MCF 10A (cell line): ENCODE measurements at regions not wholly inside any gene's neighbourhood (a gene's known extent, or its start where the extent isn't known, plus 50 kb on each side); places are given as distances from the start of the nearest gene placed in this dataset.

Experiments used
- BruUV-seq: library from RNA; stranded (reverse); fragments of 400-500 nt; replicated peaks from 2 replicates; lab custom pipeline; 2021; lab: Mats Ljungman, UMichigan
- CTCF ChIA-PET: fragments of 300-600 bp; sonication (Branson Sonifier 250); formaldehyde crosslinking; extraction: SDS; loops from one replicate; lab custom pipeline; 2021; ENCODE audit warnings: antibody characterized with exemption, inconsistent platforms; lab: Yijun Ruan, JAX
- POLR2A ChIA-PET: fragments of 300-600, 350-650 bp; sonication (Branson Sonifier 250); formaldehyde crosslinking; extraction: SDS; loops from one replicate; lab custom pipeline; 2020; ENCODE audit warnings: antibody characterized with exemption, inconsistent platforms; lab: Yijun Ruan, JAX
- DNase-seq: peaks from one replicate; pipeline ENCODE4 v3.0.0-alpha.2; 2018; ENCODE audit not compliant: unreplicated experiment
- H3K27ac Mint-ChIP-seq: one replicate; pipeline ENCODE4 v1.8.0; 2022; ENCODE audit warnings: mild to moderate bottlenecking, low read depth, mixed read lengths; ENCODE audit not compliant: unreplicated experiment
- H3K27me3 Mint-ChIP-seq: one replicate; pipeline ENCODE4 v1.8.0; 2022; ENCODE audit warnings: mixed read lengths; ENCODE audit not compliant: insufficient read depth, unreplicated experiment
- H3K36me3 Mint-ChIP-seq: one replicate; pipeline ENCODE4 v1.8.0; 2022; ENCODE audit warnings: mild to moderate bottlenecking, moderate library complexity, mixed read lengths; ENCODE audit not compliant: insufficient read depth, unreplicated experiment
- H3K4me1 Mint-ChIP-seq: one replicate; pipeline ENCODE4 v1.8.0; 2022; ENCODE audit warnings: mixed read lengths; ENCODE audit not compliant: insufficient read depth, unreplicated experiment
- H3K4me3 Mint-ChIP-seq: one replicate; pipeline ENCODE4 v1.8.0; 2022; ENCODE audit warnings: mild to moderate bottlenecking, moderate library complexity, mixed read lengths; ENCODE audit not compliant: unreplicated experiment
- H3K9me3 Mint-ChIP-seq: one replicate; pipeline ENCODE4 v1.8.0; 2022; ENCODE audit warnings: mixed read lengths; ENCODE audit not compliant: unreplicated experiment
- intact Hi-C: fragments of 100-400 bp; cut with micrococcal nuclease; formaldehyde crosslinking; loops from 2 replicates; pipeline ENCODE4 v1.14.1; 2022
- TF ChIP-seq, protein P1 (sequence below): fragments of 200-600 bp; IDR thresholded peaks from one replicate; pipeline ENCODE4 v1.8.0; 2022; ENCODE audit warnings: antibody characterized with exemption, mild to moderate bottlenecking; ENCODE audit not compliant: unreplicated experiment

DNA sequence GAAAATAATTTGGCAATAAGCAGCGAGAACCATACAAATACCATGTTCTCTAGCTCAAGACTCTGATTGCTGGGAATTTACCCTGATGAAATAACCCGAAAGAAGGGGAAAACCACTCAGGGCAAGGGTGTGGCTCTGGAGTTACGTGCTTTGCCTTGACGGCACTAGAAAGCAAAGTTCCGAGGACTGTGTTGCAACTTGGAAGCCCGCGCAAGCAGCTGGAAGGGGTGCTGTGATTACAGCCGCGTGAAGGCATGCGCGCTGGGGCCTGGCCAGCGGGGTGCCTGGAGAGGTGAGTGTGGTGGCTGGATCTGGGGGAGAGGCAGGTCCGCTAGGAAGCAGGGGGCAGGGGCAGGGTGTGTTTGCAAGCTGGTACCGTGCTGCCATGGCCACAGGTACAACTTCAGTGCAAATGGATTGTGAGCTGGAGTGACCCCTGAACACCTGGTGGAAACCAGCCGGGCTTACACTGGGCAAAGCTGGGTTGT, 52.6 kb upstream of the CNOT6 start:
- H3K4me1 Mint-ChIP-seq = peaks cover 15% of the 10 kb centered on the region
- ChIA-PET POLR2A (interaction anchor here (0.7 to 3.0 kb wide), 18 partner anchors 8 to 270 kb away, joined by 3 to 16 read pairs (median 3); partner anchors contain the start of genes CNOT6 and GFPT2), CTCF (interaction anchor here (0.6 to 2.6 kb wide), 7 partner anchors 11 to 277 kb away, joined by 3 to 10 read pairs (median 4); no protein-coding TSS in a partner anchor)
- no peaks in the 10 kb centered on the region for H3K36me3 Mint-ChIP-seq
- H3K27ac Mint-ChIP-seq = peak overlapping the region; percentile 88
- peak; percentile 100 for DNase-seq
- TF ChIP-seq, protein P1, sequence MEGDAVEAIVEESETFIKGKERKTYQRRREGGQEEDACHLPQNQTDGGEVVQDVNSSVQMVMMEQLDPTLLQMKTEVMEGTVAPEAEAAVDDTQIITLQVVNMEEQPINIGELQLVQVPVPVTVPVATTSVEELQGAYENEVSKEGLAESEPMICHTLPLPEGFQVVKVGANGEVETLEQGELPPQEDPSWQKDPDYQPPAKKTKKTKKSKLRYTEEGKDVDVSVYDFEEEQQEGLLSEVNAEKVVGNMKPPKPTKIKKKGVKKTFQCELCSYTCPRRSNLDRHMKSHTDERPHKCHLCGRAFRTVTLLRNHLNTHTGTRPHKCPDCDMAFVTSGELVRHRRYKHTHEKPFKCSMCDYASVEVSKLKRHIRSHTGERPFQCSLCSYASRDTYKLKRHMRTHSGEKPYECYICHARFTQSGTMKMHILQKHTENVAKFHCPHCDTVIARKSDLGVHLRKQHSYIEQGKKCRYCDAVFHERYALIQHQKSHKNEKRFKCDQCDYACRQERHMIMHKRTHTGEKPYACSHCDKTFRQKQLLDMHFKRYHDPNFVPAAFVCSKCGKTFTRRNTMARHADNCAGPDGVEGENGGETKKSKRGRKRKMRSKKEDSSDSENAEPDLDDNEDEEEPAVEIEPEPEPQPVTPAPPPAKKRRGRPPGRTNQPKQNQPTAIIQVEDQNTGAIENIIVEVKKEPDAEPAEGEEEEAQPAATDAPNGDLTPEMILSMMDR = no peak
- peak overlapping the region; percentile 58 for H3K4me3 Mint-ChIP-seq
- intact Hi-C loops = loop anchor here (1.0 kb wide), 1 partner anchor 26 kb away; no protein-coding TSS in a partner anchor
- no TSS peak for BruUV-seq
- no peaks in the 10 kb centered on the region for H3K27me3 Mint-ChIP-seq
- peaks cover 18% of the 10 kb centered on the region for H3K9me3 Mint-ChIP-seq
